HG03571 (cell line): ENCODE measurements at regions not wholly inside any gene's neighbourhood (a gene's known extent, or its start where the extent isn't known, plus 50 kb on each side); places are given as distances from the start of the nearest gene placed in this dataset.
"Not testable (repeated sequence)": the region's sequence is repeated elsewhere in the genome, so short reads cannot be mapped to it uniquely, and the experiment has no call there.

ENCODE experiments used
- ATAC-seq: cut with Tn5 transposase; IDR thresholded peaks from one replicate; pipeline ENCODE4 v1.9.1; 2021; ENCODE audit not compliant: unreplicated experiment

DNA sequence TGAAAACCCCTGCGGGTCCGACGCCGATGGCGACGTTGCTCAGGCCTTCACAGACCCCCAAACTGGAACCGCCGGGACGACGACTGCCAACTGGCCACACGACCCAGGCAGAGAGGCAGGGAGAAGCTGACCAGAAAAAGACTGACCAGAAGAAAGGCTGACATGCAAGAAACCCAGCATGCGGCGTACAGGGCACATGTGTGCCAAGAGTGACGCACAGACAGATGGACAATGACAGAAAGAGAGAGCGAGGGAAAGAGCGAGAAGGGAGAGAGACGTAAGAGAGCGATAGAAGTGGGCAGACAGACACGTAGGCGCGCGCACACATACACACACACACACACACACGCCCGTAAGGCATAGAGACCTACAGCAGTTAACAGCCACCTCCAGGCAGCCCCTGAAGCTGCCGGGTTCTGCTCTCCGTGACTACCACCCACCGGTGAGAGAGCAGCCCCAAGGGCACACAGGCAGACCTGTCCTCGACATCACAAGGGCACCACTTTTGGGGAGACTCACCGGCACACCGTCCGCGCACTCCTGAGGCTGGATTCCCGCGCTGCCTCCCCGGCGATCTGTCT, 67.2 kb upstream of the ZNF527 start:
- no peak for ATAC-seq

DNA sequence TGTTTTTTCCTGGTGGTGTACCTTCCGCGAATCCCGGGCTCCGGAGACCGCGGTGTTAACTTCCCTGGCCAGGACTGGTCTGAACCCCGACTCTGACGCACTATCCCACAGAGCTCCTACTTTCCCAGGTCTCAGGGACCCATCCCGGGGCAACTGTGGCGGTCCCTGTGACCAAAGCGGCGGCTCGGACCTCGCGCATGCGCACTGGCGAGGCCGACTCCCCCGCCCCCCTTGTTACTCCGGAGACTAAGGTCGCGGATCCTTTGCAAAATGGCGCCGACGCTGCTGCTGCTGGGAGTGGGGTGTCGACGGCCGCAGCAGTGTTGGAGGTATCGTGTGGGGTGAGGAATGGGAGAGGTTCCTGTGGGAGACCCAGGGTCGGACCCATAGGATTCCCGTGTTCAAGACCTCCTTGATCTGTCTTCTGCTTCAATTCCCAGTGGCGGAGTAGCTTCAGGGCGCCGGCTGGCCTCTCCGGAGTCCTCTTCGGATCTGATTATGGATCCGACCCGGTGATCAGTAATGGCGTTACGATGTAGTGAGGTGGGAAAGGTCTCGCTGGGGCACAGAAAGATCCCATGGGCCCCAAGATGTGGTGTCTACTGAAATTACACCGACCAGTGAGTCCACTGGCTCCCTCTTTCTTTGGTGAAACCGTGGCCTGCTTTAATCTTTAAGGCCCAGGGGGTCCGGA, 66.6 kb upstream of the ZNF527 start:
- no peak for ATAC-seq

DNA sequence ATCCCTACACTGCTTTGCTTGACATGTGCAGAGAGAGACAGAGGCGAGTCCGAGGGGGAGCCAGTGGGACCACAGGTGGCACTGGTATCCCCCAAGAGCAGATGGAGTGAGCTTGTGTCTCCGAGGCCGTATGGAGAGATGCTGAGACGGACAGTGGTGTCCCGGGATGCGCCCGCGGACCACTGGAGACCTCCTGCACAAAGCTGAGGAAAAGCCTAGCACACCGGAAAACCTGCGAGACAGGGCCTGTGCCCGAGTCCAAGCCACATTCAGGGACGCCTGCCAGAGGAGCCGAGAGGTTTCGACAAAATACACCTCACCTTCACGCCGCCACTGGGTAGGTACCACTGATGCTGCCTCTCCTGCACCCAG, 66.0 kb upstream of the ZNF527 start:
- ATAC-seq, result no peak

DNA sequence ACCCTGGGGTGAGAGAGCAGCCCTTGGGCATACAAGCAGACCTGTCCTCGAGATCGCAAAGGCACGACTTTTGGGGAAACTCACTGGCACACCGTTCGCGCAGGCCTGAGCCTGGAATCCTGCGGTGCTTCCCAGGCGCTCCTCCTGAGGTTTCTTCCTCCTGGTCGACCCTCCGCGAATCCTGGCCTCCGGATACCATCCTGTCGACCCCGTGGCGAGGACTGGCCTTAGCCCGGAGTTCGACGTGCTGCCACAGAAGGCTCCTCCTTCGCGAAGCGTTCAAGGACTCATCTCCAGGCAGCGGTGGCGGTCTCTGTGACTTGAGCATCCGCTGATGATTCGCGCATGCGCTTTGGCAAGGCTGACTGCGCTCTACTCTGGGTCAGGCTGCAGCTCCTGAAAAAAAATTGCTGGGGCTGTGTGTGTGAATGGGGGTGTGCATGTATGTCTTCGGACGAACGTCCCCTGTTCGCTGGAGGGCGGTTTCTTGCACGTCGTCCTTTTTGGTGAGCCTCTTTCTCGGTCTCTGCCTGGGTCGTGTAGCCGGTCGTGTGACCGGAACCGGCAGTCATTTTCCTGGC, 64.4 kb upstream of the ZNF527 start:
- no peak for ATAC-seq

DNA sequence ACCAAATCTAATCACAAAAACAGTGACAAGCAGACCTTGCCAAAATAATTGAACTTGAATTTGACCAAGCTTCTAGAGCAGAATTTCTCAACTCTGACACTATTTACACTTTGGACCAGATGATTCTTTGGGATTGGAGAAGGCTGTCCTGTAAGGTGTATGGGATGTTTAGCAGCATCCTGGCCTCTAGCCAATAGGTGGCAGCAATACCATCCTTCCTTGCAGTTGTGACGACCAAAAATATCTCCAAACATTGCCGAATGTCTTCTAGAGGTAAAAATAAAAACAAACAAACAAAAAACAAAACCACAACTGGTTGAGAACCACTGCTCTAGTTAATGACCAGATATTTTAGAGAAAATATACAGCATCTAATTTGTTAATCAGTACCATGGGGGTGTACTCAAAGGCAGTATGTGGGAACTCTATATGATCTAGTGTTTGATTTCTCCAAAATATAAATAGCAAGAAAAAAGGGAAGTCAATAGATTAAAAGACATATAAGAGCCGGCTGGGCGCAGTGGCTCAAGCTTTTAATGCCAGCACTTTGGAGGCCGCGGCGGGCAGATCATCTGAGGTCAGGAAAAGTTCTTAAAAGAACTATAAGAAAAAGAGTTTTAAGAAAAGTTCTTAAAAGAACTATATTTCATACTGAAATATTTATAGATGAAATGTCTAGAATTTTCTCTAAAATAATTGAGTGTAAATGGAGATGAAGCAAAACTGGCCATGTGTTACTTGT, 60.9 kb upstream of the ZNF527 start:
- no peak for ATAC-seq

DNA sequence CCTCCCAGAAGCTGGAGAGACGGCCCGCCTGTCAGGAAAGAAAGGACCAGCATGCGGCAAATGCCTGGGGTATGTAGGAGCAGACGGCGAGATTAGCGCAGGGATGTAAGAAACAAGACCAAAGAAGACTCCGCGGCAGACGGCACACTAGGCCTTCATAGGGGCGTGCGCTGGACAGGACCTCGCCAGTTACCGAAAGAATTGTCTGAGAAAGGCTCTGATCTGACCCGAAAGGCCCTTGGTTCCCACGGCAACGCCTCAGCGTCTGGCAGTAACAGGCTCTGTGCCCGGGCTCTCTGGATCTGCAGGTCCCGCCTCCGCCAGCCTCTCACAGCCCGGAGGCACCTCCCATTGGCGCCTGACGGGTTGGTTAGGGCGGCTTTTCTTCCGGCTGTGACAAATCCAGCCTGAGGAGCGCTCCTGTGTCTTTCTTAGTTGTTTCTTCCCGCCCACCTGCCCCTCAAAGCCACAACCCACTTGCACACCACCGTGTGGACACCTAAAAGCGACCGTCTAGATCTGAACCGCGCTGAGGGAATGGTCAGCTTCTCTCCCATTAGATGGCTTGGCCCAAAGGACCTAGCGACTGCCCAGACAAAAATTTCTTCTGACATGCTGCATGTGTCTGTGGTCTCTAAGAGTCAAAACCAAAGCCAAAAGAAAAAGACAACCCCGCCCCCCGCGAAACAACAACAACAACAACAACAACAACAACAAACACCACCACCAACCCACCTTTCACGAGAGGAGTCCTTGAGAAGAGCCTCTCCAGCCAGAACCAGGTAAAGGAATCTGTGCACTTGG, 58.2 kb upstream of the ZNF527 start:
- ATAC-seq, result not testable (repeated sequence)

DNA sequence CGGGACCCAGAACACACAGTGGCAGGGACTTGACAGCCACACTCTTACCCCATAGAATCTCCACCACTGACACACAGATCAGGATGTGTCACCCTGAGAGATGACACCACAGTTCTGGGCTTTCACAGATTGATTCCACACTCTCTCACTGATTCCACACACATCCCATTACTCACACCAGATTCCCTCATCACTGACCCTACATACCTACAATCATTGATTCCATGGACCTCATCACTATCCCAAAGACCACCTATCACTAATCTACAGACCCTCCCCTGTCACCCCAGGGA, 57.6 kb upstream of the ZNF527 start:
- ATAC-seq, result no peak

DNA sequence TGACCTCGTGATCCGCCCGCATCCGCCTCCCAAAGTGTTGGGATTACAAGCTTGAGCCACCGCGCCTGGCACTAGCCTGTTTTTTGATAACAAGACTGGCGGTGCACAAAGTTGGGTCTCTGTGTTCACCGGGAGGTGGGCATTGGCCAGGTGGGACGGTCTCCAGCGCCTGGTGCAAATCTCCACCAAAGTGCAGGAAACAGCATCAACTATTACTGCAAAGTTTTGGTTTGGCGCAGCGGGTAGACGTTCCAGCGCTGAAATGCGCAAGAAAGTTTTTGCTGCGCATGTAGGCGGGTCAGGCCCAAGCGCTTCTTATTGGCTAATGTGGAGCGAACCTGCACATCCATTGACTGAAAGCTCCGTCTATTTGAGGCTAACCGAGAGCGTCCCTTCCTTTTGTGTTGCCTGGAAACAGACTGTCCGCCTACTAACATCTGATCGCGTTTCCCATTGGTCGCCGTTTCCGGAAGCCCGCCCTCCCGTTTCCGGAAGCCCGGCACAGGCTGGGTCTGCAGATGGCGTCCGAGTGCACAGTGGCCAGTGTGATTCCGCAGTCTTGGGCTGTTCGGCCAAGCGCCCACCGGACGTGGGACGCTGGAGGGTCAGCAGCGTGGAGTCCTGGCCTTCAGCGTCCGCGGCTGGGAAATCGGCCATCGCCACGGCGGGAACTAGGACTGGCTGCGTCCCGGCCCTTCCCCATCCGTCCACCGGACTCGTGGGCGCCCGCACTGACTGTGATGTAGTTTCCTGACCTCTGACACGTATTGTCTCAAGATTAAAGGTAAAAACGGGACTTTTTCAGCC, 53.3 kb upstream of the ZNF527 start:
- ATAC-seq, result peak; percentile 97

DNA sequence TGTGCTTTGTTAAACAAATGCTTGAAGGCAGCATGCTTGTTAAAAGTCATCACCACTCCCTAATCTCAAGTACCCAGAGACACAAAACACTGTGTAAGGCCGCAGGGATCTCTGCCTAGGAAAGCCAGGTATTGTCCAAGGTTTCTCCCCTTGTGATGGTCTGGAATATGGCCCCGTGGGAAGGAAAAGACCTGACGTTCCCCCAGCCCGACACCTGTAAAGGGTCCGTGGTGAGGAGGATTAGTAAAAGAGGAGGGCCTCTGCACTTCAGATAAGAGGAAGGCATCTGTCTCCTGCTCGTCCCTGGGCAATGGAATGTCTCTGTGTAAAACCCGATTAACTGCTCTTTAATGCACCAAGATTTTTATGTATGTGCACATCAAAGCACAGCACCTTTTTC, 49.9 kb upstream of the ZNF527 start:
- ATAC-seq, result not testable (repeated sequence)
